Mesodermal cell (in vitro differentiated cells): ENCODE measurements at regions not wholly inside any gene's neighbourhood (a gene's known extent, or its start where the extent isn't known, plus 50 kb on each side); places are given as distances from the start of the nearest gene placed in this dataset.

Experiments used
- H3K27ac ChIP-seq: 2 replicates; pipeline ENCODE4 v1.7.0; 2013; ENCODE audit warnings: mild to moderate bottlenecking, low read depth, low read length, moderate library complexity; ENCODE audit not compliant: severe bottlenecking
- H3K36me3 ChIP-seq: 2 replicates; pipeline ENCODE4 v1.7.1; 2013; ENCODE audit warnings: mild to moderate bottlenecking, low read length, moderate library complexity; ENCODE audit not compliant: control insufficient read depth, insufficient read depth
- H3K4me1 ChIP-seq: one replicate; pipeline ENCODE4 v1.7.1; 2013; ENCODE audit warnings: mild to moderate bottlenecking, low read length; ENCODE audit not compliant: insufficient read depth, control insufficient read depth, poor library complexity, severe bottlenecking
- H3K4me3 ChIP-seq: 2 replicates; pipeline ENCODE4 v1.7.0; 2013; ENCODE audit warnings: low read length, control low read depth, mild to moderate bottlenecking; ENCODE audit not compliant: insufficient read depth, poor library complexity, severe bottlenecking; ENCODE audit errors: extremely low read depth
- H3K9me3 ChIP-seq: 2 replicates; pipeline ENCODE4 v1.7.1; 2013; ENCODE audit warnings: mild to moderate bottlenecking, low read length, moderate library complexity; ENCODE audit not compliant: control insufficient read depth
- WGBS, 2 experiments: methylation state at CpG; one replicate each; pipeline ENCODE4 v1.1.5; 2013; ENCODE audit warnings: missing lambda C conversion rate in 2 of 2; ENCODE audit not compliant: insufficient coverage in 2 of 2; 5-methylcytosine and 5-hydroxymethylcytosine counted together

DNA sequence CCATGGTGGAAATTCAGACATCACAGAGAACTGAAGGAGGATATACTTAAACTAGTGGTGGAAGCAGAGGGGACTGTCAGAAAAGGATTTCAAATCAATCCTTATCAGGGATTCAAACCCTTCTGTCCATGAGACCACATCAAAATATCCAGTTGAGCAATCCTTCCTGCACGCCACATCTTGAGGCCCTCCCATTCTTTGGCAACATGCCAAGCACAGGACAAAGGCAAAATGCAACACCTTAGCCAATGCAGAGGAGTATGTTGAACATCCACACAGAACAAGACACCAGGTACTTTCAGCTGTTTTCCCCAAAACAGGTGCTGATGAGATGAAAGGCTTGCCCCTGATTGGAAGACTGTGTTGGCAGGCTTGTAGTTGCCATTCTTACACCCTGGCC lies 81.8 kb upstream of the PLXNA2 start:
- H3K4me3 ChIP-seq = no peak overlapping the region
- no peak overlapping the region for H3K27ac ChIP-seq
- no peaks in the 10 kb centered on the region for H3K36me3 ChIP-seq
- no peaks in the 10 kb centered on the region for H3K4me1 ChIP-seq
- 67% methylated on average over 1 of the region's 1 CpG; no CpG with 5 or more reads in 1 of the 2 experiments for WGBS, 2 experiments
- H3K9me3 ChIP-seq = no peaks in the 10 kb centered on the region

DNA sequence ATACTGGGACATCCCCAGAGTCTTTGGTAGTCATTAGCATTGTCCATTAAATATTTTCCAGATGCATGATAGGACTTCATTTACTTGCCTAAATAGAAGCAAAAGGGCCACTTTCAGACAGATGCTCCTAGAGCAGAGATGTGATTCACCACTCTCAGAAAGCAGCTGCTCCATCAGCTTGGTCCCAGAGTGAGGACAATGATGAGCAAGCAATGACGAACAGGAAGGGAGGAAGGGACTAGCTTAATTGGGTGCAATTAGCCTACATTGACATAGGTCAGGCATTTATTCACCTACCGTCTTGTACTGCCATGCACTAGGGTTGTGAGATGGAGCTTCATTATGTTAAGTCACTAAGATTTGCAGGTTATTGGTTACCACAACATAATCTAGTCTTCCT lies 85.1 kb upstream of the PLXNA2 start:
- Histone ChIP-seq H3K4me1 (no peaks in the 10 kb centered on the region), H3K4me3 (no peak overlapping the region), H3K9me3 (no peaks in the 10 kb centered on the region), H3K36me3 (no peaks in the 10 kb centered on the region), H3K27ac (no peak overlapping the region)
- 100% methylated on average over 1 of the region's 2 CpGs for WGBS, 2 experiments

DNA sequence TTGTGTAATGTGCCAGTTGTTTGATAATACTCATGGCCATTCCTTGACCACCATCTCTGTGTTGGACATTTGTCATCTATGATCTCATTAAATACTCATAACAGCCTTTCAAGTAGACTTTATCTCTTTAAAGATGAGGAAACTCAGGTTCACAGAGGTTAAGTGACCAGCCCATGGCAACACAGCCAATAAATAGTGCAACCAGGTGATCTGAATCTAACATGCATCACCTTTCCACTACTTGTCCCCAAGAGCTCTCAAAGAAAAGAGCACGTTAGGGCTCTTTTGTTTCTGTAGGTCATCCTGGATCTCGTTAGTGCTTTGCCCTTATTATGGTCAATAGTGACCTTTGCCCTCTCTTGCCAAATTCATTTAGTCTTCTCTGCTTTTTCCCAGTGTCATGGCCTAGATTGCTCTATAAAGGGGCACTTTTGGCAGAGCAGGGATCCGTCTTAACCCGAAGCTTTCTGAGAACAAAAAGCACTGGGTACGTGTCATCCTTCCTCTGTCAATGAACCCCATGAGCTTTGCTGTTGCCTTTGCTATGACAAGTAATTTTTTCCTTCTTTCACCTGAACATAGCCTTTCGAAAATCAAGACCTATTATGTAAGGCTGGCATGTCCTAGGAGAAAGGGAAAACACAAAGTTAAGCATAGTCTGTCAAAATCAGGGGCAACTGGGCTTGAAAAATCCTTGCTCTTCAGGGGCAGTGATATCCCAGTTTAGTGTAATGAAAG lies 88.0 kb upstream of the PLXNA2 start:
- H3K4me3 ChIP-seq = no peak overlapping the region
- WGBS, 2 experiments = 88 to 92% methylated on average over 6 of the region's 6 CpGs
- H3K36me3 ChIP-seq = no peaks in the 10 kb centered on the region
- no peaks in the 10 kb centered on the region for H3K9me3 ChIP-seq
- no peak overlapping the region for H3K27ac ChIP-seq
- no peaks in the 10 kb centered on the region for H3K4me1 ChIP-seq

DNA sequence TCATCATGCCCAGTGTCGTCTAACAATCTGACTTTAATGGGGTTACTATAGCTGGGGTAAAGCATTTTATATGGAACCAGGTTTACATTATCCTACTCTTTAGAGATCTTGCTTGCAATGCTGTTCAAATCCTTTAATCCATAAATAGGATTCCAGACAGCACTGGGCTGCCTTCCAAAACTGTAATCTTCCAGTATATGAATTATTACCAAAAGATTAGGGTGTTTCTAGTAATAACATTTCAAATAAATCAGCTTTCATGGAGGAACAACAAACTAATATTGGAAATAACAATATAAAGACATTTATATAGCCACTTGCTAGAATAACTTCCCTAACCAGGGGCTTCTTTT lies 88.6 kb upstream of the PLXNA2 start:
- Histone ChIP-seq H3K36me3 (no peaks in the 10 kb centered on the region), H3K4me3 (no peak overlapping the region), H3K27ac (no peak overlapping the region), H3K4me1 (no peaks in the 10 kb centered on the region), H3K9me3 (no peaks in the 10 kb centered on the region)
- WGBS, 2 experiments = 60% methylated on average over 1 of the region's 1 CpG; no CpG with 5 or more reads in 1 of the 2 experiments

DNA sequence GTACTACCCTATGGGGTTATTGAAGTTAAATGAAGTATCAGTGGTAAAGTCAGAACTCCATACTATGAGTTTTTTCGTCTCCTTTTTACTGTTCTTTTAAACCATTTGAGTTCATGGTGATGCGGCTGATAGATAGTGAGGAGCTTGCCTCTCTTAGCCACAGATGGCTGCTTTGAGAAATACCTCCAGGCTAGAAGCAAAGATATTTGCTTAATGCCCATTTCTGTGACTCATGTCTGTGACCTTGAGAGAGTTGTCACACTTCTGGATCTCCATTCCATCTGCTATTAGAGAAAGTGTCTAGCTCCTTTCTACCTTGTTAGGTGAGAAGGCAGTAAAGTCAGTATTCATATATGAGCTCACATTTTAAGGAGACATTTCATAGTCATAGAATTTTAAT lies 89.5 kb upstream of the PLXNA2 start:
- no peaks in the 10 kb centered on the region for H3K9me3 ChIP-seq
- no peak overlapping the region for H3K27ac ChIP-seq
- no peaks in the 10 kb centered on the region for H3K4me1 ChIP-seq
- 90 to 100% methylated on average over 1 to 2 of the region's 2 CpGs for WGBS, 2 experiments
- no peak overlapping the region for H3K4me3 ChIP-seq
- H3K36me3 ChIP-seq = no peaks in the 10 kb centered on the region

DNA sequence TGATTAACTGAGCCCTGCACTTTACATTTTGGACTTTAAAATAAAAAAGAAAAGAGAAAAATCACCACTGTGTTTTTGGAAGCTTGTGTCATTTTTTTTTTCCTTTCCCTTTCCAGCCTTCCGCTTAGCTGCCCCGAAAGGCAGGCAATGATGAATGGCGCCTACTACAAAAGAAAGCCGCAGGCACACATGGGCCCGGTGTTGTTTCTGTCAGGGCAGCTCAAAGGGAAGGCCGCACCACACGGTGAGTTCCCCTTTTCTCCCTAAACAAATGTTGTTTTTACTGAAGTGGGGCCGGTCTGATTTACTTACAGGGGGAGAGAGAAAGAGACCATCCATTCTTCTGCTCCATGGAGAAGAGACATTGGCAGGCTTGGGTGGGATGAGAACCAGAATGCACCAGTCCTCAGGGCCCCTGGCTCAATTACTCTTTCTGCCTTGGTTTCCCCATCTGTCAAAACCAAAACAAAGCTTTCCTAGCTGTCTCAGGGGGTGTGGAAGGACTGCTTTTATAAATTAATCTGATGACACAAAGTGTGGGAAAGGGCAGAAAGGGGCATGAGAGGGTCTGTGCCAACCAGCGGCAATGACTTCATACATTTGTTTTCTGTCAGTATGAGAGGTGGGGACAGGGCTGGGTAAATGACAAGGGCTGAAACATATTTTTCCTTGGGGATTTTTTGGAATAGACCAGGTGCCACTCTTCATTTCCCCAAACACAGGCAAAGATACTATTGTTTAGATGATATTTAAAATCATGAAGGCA lies 91.4 kb upstream of the PLXNA2 start:
- Histone ChIP-seq H3K9me3 (no peaks in the 10 kb centered on the region), H3K4me1 (no peaks in the 10 kb centered on the region), H3K36me3 (no peaks in the 10 kb centered on the region), H3K27ac (no peak overlapping the region), H3K4me3 (no peak overlapping the region)
- WGBS, 2 experiments = 64 to 100% methylated on average over 1 to 6 of the region's 9 CpGs

DNA sequence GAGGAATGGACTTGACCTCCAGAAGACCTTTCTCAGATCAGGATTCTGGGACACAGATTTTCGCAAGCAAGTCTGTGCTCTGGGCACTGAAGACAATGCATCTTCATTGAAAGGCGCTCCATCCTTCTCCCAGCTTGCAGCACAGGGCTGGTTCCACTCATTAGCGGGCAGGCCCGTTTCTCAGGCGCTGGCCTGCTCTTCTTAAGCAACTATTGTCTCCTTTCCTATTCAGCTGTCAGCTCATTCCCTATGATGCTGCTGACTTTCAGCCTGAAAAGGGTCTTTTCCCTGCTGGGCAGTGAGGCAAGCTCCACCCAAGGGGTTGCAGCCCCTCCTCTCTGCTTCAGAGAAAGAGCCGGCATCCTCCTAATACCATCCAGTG lies 91.9 kb upstream of the PLXNA2 start:
- WGBS, 2 experiments = 65 to 71% methylated on average over 5 of the region's 6 CpGs
- H3K9me3 ChIP-seq = no peaks in the 10 kb centered on the region
- no peaks in the 10 kb centered on the region for H3K36me3 ChIP-seq
- no peak overlapping the region for H3K27ac ChIP-seq
- no peaks in the 10 kb centered on the region for H3K4me1 ChIP-seq
- H3K4me3 ChIP-seq = no peak overlapping the region

DNA sequence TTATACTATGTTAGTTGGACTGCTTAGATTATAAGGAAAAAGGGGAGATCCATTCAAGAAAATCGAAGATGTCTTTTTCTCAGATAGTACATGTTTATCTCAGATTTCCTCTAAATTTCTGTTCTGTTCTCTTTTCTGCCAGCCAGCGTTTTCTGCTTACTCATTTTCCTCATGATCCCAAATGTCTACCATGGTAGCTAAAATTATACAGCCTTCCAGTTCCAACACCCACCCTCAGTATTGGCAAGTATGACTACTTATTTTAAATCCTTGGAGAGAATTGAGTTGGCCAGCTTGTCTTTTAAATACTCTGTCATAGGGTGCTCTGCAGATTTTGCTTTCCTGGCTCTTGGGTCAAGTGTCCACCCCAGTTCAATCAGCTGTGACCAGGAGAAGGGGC lies 95.7 kb upstream of the PLXNA2 start:
- Histone ChIP-seq H3K4me3 (no peak overlapping the region), H3K36me3 (no peaks in the 10 kb centered on the region), H3K9me3 (no peaks in the 10 kb centered on the region), H3K4me1 (no peaks in the 10 kb centered on the region), H3K27ac (no peak overlapping the region)
- WGBS, 2 experiments = 100% methylated on average over 1 of the region's 2 CpGs; no CpG with 5 or more reads in 1 of the 2 experiments

DNA sequence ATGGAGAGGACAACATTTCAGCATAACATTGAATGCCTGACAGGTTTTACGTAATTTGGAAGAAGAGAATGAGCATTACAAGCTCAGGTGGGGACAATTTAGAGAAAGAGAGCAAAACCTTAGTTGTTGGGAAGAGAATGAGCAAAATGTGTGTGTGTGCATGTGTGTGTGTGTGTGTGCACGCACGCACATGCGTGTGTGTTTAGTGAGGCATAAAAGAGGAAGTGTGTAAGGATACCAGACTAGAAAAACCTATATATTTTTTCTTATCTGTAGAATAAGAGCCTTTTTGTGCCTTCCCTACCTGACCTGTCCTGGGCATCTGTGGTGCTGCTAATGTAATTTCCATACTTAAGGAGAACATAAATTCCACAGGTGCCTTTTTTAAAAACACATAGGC lies 99.0 kb upstream of the PLXNA2 start:
- no peak overlapping the region for H3K27ac ChIP-seq
- H3K4me1 ChIP-seq = no peaks in the 10 kb centered on the region
- H3K9me3 ChIP-seq = no peaks in the 10 kb centered on the region
- H3K36me3 ChIP-seq = no peaks in the 10 kb centered on the region
- H3K4me3 ChIP-seq = no peak overlapping the region
- WGBS, 2 experiments = 100% methylated on average over 1 of the region's 4 CpGs

DNA sequence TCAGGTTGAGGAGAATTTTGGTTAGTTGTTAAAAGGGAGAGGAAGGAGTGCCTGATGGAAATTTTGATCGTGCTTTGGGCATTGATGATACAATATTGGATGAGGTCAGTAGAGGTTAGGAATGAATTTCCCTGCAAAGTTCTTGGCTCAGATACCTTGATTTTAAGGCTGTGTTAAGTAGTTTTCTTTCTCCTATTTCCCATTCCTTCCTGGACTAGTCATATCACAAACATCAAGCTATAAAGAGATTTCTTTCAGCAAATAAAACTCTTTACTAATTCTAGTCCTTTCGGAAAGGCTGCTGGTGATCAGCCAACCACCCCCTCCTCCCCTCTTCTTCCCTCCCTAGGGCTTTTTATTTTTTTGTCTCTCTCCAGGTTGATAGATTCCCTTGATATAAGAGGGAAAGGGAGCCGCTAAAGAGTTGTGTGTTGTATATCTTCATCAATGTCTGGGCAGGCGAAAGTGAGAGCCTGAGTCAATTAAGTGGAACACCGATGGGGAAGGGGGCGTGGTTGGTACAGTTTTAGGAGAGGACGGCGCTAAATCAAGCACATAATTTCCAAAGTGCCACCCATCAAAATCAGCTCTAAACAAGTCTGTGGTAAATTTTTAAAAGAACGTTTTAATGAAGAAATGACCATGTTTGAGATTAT lies 100.1 kb upstream of the PLXNA2 start:
- Histone ChIP-seq H3K27ac (no peak overlapping the region), H3K4me3 (no peak overlapping the region), H3K9me3 (no peaks in the 10 kb centered on the region), H3K36me3 (no peaks in the 10 kb centered on the region), H3K4me1 (no peaks in the 10 kb centered on the region)
- WGBS, 2 experiments = 71 to 100% methylated on average over 1 to 5 of the region's 9 CpGs

DNA sequence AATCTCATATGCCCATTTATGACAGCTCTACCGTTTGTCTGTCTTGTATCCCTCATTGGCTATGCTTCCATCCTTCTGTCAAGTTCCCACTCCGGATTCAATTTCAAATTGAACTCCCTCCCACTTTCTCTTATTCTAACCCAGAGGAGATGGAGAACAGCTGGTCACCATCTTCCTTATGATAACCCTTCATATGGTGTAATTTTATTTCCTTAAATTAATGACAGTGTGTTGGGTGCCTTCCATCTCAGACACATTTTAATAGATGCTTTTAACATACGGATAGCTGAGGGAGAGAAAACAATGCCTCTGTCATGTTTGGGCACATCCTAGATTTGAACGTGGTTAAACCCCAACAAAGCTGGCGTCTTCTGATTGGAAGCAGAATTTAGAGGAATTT lies 103.0 kb upstream of the PLXNA2 start:
- 80 to 100% methylated on average over 1 to 2 of the region's 5 CpGs for WGBS, 2 experiments
- Histone ChIP-seq H3K4me3 (no peak overlapping the region), H3K4me1 (no peaks in the 10 kb centered on the region), H3K36me3 (no peaks in the 10 kb centered on the region), H3K27ac (no peak overlapping the region), H3K9me3 (no peaks in the 10 kb centered on the region)
